HG03135 (cell line): ENCODE measurements at regions not wholly inside any gene's neighbourhood (a gene's known extent, or its start where the extent isn't known, plus 50 kb on each side); places are given as distances from the start of the nearest gene placed in this dataset.
"Not testable (repeated sequence)": the region's sequence is repeated elsewhere in the genome, so short reads cannot be mapped to it uniquely, and the experiment has no call there.

Experiments used
- ATAC-seq: cut with Tn5 transposase; IDR thresholded peaks from one replicate; pipeline ENCODE4 v1.9.1; 2021; ENCODE audit warnings: mild to moderate bottlenecking, moderate library complexity; ENCODE audit not compliant: unreplicated experiment

GRCh38 chr3:10623578-10624275 lies 118.3 kb upstream of the ATP2B2 start:
- no peak for ATAC-seq

- no peak for ATAC-seq
Measured at GRCh38 chr3:10625323-10625722, 119.9 kb upstream of the ATP2B2 start.

GRCh38 chr3:10627884-10628572 lies 122.6 kb upstream of the ATP2B2 start:
- ATAC-seq = no peak

- ATAC-seq = no peak
Measured at GRCh38 chr3:10628891-10629670, 123.7 kb upstream of the ATP2B2 start.

- no peak for ATAC-seq
Measured at GRCh38 chr3:10629671-10630040, 124.3 kb upstream of the ATP2B2 start.

GRCh38 chr3:10631224-10631623 lies 125.8 kb upstream of the ATP2B2 start:
- ATAC-seq = no peak

- no peak for ATAC-seq
Measured at GRCh38 chr3:10632125-10632524, 126.7 kb upstream of the ATP2B2 start.

GRCh38 chr3:10632741-10633140 lies 127.4 kb upstream of the ATP2B2 start:
- no peak for ATAC-seq

GRCh38 chr3:10635446-10636076 lies 130.2 kb upstream of the ATP2B2 start:
- ATAC-seq = no peak

GRCh38 chr3:10637342-10637741 lies 132.0 kb upstream of the ATP2B2 start:
- no peak for ATAC-seq

- no peak for ATAC-seq
Measured at GRCh38 chr3:10638466-10638865, 133.1 kb upstream of the ATP2B2 start.

GRCh38 chr3:10641760-10642159 lies 136.4 kb upstream of the ATP2B2 start:
- no peak for ATAC-seq

- no peak for ATAC-seq
Measured at GRCh38 chr3:10644189-10644588, 138.8 kb upstream of the ATP2B2 start.

- ATAC-seq = no peak
Measured at GRCh38 chr3:10645800-10646199, 140.4 kb upstream of the ATP2B2 start.

GRCh38 chr3:10646531-10647335 lies 141.3 kb upstream of the ATP2B2 start:
- ATAC-seq = no peak

GRCh38 chr3:10647376-10647775 lies 142.0 kb upstream of the ATP2B2 start:
- no peak for ATAC-seq

- no peak for ATAC-seq
Measured at GRCh38 chr3:10648181-10648580, 142.8 kb upstream of the ATP2B2 start.

- ATAC-seq = not testable (repeated sequence)
Measured at GRCh38 chr3:10649463-10649862, 144.1 kb upstream of the ATP2B2 start.

GRCh38 chr3:10651506-10651905 lies 146.1 kb upstream of the ATP2B2 start:
- no peak for ATAC-seq

- no peak for ATAC-seq
Measured at GRCh38 chr3:10653241-10653640, 147.9 kb upstream of the ATP2B2 start.
